ENCODE measurements at regions not wholly inside any gene's neighbourhood (a gene's known extent, or its start where the extent isn't known, plus 50 kb on each side); places are given as distances from the start of the nearest gene placed in this dataset.

GRCh38 chr6:50600280-50600679 lies 113.0 kb upstream of the TFAP2D start:
- DNase-seq (ENCODE audit: low read depth) = no peak
- no peak for TF ChIP-seq CTCF (IDR thresholded peaks at IDR 0.05; ENCODE audit: insufficient read depth, low read depth, low read length, missing control alignments)
- H3K4me3 ChIP-seq (ENCODE audit: low read depth, low read length) = no peak overlapping the region

GRCh38 chr6:50602292-50602691 lies 111.0 kb upstream of the TFAP2D start:
- peak; percentile 51 for TF ChIP-seq CTCF (IDR thresholded peaks at IDR 0.05; ENCODE audit: insufficient read depth, low read depth, low read length, missing control alignments)
- DNase-seq (ENCODE audit: low read depth) = peak; percentile 40
- no peak overlapping the region for H3K4me3 ChIP-seq (ENCODE audit: low read depth, low read length)

- no peak for TF ChIP-seq CTCF (IDR thresholded peaks at IDR 0.05; ENCODE audit: insufficient read depth, low read depth, low read length, missing control alignments)
- DNase-seq (ENCODE audit: low read depth) = no peak
- no peak overlapping the region for H3K4me3 ChIP-seq (ENCODE audit: low read depth, low read length)
Observed at GRCh38 chr6:50608421-50608820, 104.9 kb upstream of the TFAP2D start.

GRCh38 chr6:50610562-50610961 lies 102.8 kb upstream of the TFAP2D start:
- DNase-seq (ENCODE audit: low read depth) = no peak
- TF ChIP-seq CTCF (IDR thresholded peaks at IDR 0.05; ENCODE audit: insufficient read depth, low read depth, low read length, missing control alignments) = no peak
- H3K4me3 ChIP-seq (ENCODE audit: low read depth, low read length) = no peak overlapping the region

- DNase-seq (ENCODE audit: low read depth) = no peak
- no peak overlapping the region for H3K4me3 ChIP-seq (ENCODE audit: low read depth, low read length)
- no peak for TF ChIP-seq CTCF (IDR thresholded peaks at IDR 0.05; ENCODE audit: insufficient read depth, low read depth, low read length, missing control alignments)
Observed at GRCh38 chr6:50635429-50635828, 77.9 kb upstream of the TFAP2D start.

GRCh38 chr6:50637267-50637666 lies 76.1 kb upstream of the TFAP2D start:
- no peak overlapping the region for H3K4me3 ChIP-seq (ENCODE audit: low read depth, low read length)
- no peak for TF ChIP-seq CTCF (IDR thresholded peaks at IDR 0.05; ENCODE audit: insufficient read depth, low read depth, low read length, missing control alignments)
- DNase-seq (ENCODE audit: low read depth) = no peak

GRCh38 chr6:50649086-50649485 lies 64.2 kb upstream of the TFAP2D start:
- no peak overlapping the region for H3K4me3 ChIP-seq (ENCODE audit: low read depth, low read length)
- no peak for TF ChIP-seq CTCF (IDR thresholded peaks at IDR 0.05; ENCODE audit: insufficient read depth, low read depth, low read length, missing control alignments)
- DNase-seq (ENCODE audit: low read depth) = no peak

All from GM12865 (cell line).